PC-3 (cell line): ENCODE measurements at regions not wholly inside any gene's neighbourhood (a gene's known extent, or its start where the extent isn't known, plus 50 kb on each side); places are given as distances from the start of the nearest gene placed in this dataset.

ENCODE experiments used
- ATAC-seq: fragments of 200-7000 bp; cut with Tn5 transposase; 2 replicates; pipeline ENCODE4 v1.9.1; 2020; ENCODE audit warnings: mild to moderate bottlenecking, moderate library complexity
- BruUV-seq: library from RNA; stranded (reverse); fragments of 400-500 nt; replicated peaks from 2 replicates; lab custom pipeline; 2021; lab: Mats Ljungman, UMichigan
- CTCF ChIA-PET: fragments of 300-600 bp; sonication (Branson Sonifier 250); formaldehyde crosslinking; loops from one replicate; lab custom pipeline; 2022; ENCODE audit warnings: antibody characterized with exemption; lab: Charles Lee
- POLR2A ChIA-PET: fragments of 300-600 bp; sonication (Branson Sonifier 250); formaldehyde crosslinking; loops from one replicate; lab custom pipeline; 2022; ENCODE audit warnings: antibody characterized with exemption; ENCODE audit not compliant: unreplicated experiment; lab: Charles Lee
- DNase-seq: peaks from one replicate; pipeline ENCODE4 v3.0.0-alpha.2; 2015
- H2AFZ ChIP-seq: fragments of 300-600 bp; sonication (generic); 2 replicates; pipeline ENCODE4 v1.6.0; 2016; ENCODE audit warnings: antibody characterized with exemption, low read length
- H3F3A ChIP-seq: fragments of 300-600 bp; sonication (generic); one replicate; pipeline ENCODE4 v1.6.0; 2017; ENCODE audit warnings: antibody characterized with exemption, low read length, control low read depth, mild to moderate bottlenecking; ENCODE audit not compliant: unreplicated experiment
- H3K27ac ChIP-seq: fragments of 300-600 bp; sonication (generic); 2 replicates; pipeline ENCODE4 v1.5.1; 2016; ENCODE audit warnings: mild to moderate bottlenecking, low read length
- H3K27me3 ChIP-seq: fragments of 300-600 bp; sonication (generic); 2 replicates; pipeline ENCODE4 v1.6.1; 2016; ENCODE audit warnings: low read length, mixed read lengths
- H3K36me3 ChIP-seq: fragments of 300-600 bp; sonication (generic); 2 replicates; pipeline ENCODE4 v1.6.1; 2016; ENCODE audit warnings: low read depth, mixed run types, low read length, mixed read lengths
- H3K4me1 ChIP-seq: fragments of 300-600 bp; sonication (generic); 2 replicates; pipeline ENCODE4 v1.5.1; 2016; ENCODE audit warnings: low read length; ENCODE audit not compliant: insufficient read depth
- H3K4me2 ChIP-seq: fragments of 300-600 bp; sonication (generic); 2 replicates; pipeline ENCODE4 v1.6.0; 2016; ENCODE audit warnings: low read length
- H3K4me3 ChIP-seq: fragments of 300-600 bp; sonication (generic); 2 replicates; pipeline ENCODE4 v1.5.1; 2016; ENCODE audit warnings: mild to moderate bottlenecking, low read length, mixed read lengths
- H3K79me2 ChIP-seq: fragments of 300-600 bp; sonication (generic); 2 replicates; pipeline ENCODE4 v1.6.1; 2017; ENCODE audit warnings: low read length, mixed read lengths
- H3K9ac ChIP-seq: fragments of 300-600 bp; sonication (generic); 2 replicates; pipeline ENCODE4 v1.6.0; 2016; ENCODE audit warnings: mild to moderate bottlenecking, low read length
- H3K9me2 ChIP-seq: fragments of 300-600 bp; sonication (generic); replicated peaks from 2 replicates; pipeline ENCODE4 v1.6.1; 2016; ENCODE audit warnings: mixed run types, low read length, mixed read lengths
- H3K9me3 ChIP-seq: fragments of 300-600 bp; sonication (generic); 2 replicates; pipeline ENCODE4 v1.6.1; 2016; ENCODE audit warnings: low read length, mixed read lengths
- H4K20me1 ChIP-seq: fragments of 300-600 bp; sonication (generic); 2 replicates; pipeline ENCODE4 v1.6.1; 2016; ENCODE audit warnings: low read length, mixed read lengths
- EZH2 ChIP-seq: fragments of 300-600 bp; sonication (generic); IDR thresholded peaks from one replicate; pipeline ENCODE4 v1.6.1; 2017; ENCODE audit warnings: antibody characterized with exemption, mild to moderate bottlenecking, low read length; ENCODE audit not compliant: unreplicated experiment
- EZH2phosphoT487 ChIP-seq: fragments of 300-600 bp; sonication (generic); IDR thresholded peaks from 2 replicates; pipeline ENCODE4 v1.6.1; 2018; ENCODE audit warnings: mild to moderate bottlenecking, antibody characterized with exemption, low read length, borderline replicate concordance
- intact Hi-C: fragments of 100-400 bp; cut with micrococcal nuclease; formaldehyde crosslinking; loops from 2 replicates; pipeline ENCODE4 v1.9.0; 2023
- TF ChIP-seq, protein P1 (sequence below): fragments of 300-600 bp; sonication (generic); conservative IDR thresholded peaks from 2 replicates; pipeline ENCODE4 v1.5.1; 2017; ENCODE audit warnings: antibody characterized with exemption, low read depth, mild to moderate bottlenecking, low read length

DNA sequence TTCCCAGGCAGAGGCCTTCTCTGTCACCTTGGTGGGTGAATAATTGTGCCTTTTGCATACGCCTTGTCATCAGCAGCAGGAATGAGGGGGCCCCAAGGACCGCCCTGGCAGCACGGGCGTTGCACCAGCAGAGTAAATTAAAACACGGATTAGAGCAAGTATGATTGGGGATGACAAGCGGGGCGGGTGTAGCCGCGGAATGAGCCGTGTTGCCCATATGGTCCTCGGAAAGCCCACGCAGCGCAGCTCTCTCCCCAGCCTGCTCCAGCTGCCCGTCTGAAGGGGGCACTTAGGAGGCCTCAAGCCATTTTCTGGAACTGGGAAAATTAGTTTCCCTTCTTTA lies 299.4 kb upstream of the IRX3 start:
- Histone ChIP-seq H3K27me3 (no peaks in the 10 kb centered on the region), H3K4me3 (no peak overlapping the region), H3K4me1 (no peaks in the 10 kb centered on the region), H2AFZ (no peak overlapping the region), H3K27ac (no peak overlapping the region), H3K36me3 (no peaks in the 10 kb centered on the region), H3K9ac (no peak overlapping the region), H3K79me2 (no peaks in the 10 kb centered on the region), H4K20me1 (no peaks in the 10 kb centered on the region), H3F3A (no peaks in the 10 kb centered on the region), H3K9me2 (no peaks in the 10 kb centered on the region), H3K4me2 (no peak overlapping the region), H3K9me3 (no peaks in the 10 kb centered on the region)
- ChIA-PET CTCF (no interaction called here), POLR2A (no interaction called here)
- no peak for ATAC-seq
- TF ChIP-seq EZH2 = no peak
- BruUV-seq = no TSS peak
- intact Hi-C loops = no loop called here
- no peak for DNase-seq

GRCh38 chr16:54585094-54585997 lies 298.8 kb upstream of the IRX3 start:
- no peaks in the 10 kb centered on the region for H3K36me3 ChIP-seq
- no peak overlapping the region for H3K4me3 ChIP-seq
- H2AFZ ChIP-seq = no peak overlapping the region
- H3F3A ChIP-seq = no peaks in the 10 kb centered on the region
- CTCF ChIA-PET = no interaction called here
- H3K9me2 ChIP-seq = no peaks in the 10 kb centered on the region
- BruUV-seq = no TSS peak
- H3K79me2 ChIP-seq = no peaks in the 10 kb centered on the region
- no peak overlapping the region for H3K4me2 ChIP-seq
- H3K27me3 ChIP-seq = no peaks in the 10 kb centered on the region
- DNase-seq (no peak), ATAC-seq (no peak)
- no peak overlapping the region for H3K27ac ChIP-seq
- no peaks in the 10 kb centered on the region for H4K20me1 ChIP-seq
- intact Hi-C loops = no loop called here
- no peak overlapping the region for H3K9ac ChIP-seq
- no peaks in the 10 kb centered on the region for H3K4me1 ChIP-seq
- H3K9me3 ChIP-seq = no peaks in the 10 kb centered on the region
- POLR2A ChIA-PET = no interaction called here
- TF ChIP-seq EZH2phosphoT487 (no peak), EZH2 (no peak)
- TF ChIP-seq, protein P1, sequence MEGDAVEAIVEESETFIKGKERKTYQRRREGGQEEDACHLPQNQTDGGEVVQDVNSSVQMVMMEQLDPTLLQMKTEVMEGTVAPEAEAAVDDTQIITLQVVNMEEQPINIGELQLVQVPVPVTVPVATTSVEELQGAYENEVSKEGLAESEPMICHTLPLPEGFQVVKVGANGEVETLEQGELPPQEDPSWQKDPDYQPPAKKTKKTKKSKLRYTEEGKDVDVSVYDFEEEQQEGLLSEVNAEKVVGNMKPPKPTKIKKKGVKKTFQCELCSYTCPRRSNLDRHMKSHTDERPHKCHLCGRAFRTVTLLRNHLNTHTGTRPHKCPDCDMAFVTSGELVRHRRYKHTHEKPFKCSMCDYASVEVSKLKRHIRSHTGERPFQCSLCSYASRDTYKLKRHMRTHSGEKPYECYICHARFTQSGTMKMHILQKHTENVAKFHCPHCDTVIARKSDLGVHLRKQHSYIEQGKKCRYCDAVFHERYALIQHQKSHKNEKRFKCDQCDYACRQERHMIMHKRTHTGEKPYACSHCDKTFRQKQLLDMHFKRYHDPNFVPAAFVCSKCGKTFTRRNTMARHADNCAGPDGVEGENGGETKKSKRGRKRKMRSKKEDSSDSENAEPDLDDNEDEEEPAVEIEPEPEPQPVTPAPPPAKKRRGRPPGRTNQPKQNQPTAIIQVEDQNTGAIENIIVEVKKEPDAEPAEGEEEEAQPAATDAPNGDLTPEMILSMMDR = no peak

DNA sequence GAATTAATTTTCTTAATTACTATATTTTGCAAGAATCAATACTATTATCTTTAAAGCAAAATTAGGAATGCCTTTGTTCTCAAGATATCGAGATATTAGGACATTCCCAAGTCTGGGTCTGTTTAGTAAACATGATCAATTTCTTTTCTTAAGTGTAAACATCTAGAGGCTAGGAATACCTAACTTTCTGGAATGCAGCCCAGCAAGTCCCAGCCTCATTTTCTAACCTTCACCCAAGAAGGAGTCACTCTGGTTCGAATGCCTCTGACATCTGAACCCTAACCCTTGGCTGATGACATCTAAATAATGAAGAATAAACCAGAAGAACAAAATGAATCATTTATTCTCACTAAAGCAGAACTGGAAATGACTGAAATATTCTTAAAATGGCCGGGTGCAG lies 297.5 kb upstream of the IRX3 start:
- Histone ChIP-seq H3K4me3 (no peak overlapping the region), H3K27me3 (no peaks in the 10 kb centered on the region), H3K36me3 (no peaks in the 10 kb centered on the region), H4K20me1 (no peaks in the 10 kb centered on the region), H3F3A (no peaks in the 10 kb centered on the region), H3K4me2 (no peak overlapping the region), H3K9me3 (no peaks in the 10 kb centered on the region), H3K9ac (no peak overlapping the region), H3K9me2 (no peaks in the 10 kb centered on the region), H3K4me1 (no peaks in the 10 kb centered on the region), H3K27ac (no peak overlapping the region), H2AFZ (no peak overlapping the region), H3K79me2 (no peaks in the 10 kb centered on the region)
- ATAC-seq (no peak), DNase-seq (no peak)
- intact Hi-C loops = no loop called here
- TF ChIP-seq, protein P1 = no peak
- TF ChIP-seq EZH2 = no peak
- TF ChIP-seq EZH2phosphoT487 = no peak
- ChIA-PET CTCF (no interaction called here), POLR2A (no interaction called here)
- no TSS peak for BruUV-seq
